ENCODE measurements at regions not wholly inside any gene's neighbourhood (a gene's known extent, or its start where the extent isn't known, plus 50 kb on each side); places are given as distances from the start of the nearest gene placed in this dataset.

GRCh38 chr2:204046145-204046544 is 109.6 kb downstream of the ICOS start:
- no peak for DNase-seq (ENCODE audit: low spot score)

GRCh38 chr2:204049635-204050034 is 113.1 kb downstream of the ICOS start:
- DNase-seq (ENCODE audit: low spot score) = no peak

- DNase-seq (ENCODE audit: low spot score) = no peak
These were observed 114.1 kb downstream of the ICOS start for GRCh38 chr2:204050681-204051080.

GRCh38 chr2:204051476-204051875 is 114.9 kb downstream of the ICOS start:
- peak; percentile 16 for DNase-seq (ENCODE audit: low spot score)

GRCh38 chr2:204051984-204052556 is 115.5 kb downstream of the ICOS start:
- DNase-seq (ENCODE audit: low spot score) = no peak

GRCh38 chr2:204059016-204059415 is 122.5 kb downstream of the ICOS start:
- DNase-seq (ENCODE audit: low spot score) = no peak

- DNase-seq (ENCODE audit: low spot score) = peak; percentile 36
These were observed 124.3 kb downstream of the ICOS start for GRCh38 chr2:204060841-204061240.

- DNase-seq (ENCODE audit: low spot score) = peak; percentile 61
These were observed 124.7 kb downstream of the ICOS start for GRCh38 chr2:204061241-204061640.

- no peak for DNase-seq (ENCODE audit: low spot score)
These were observed 127.6 kb downstream of the ICOS start for GRCh38 chr2:204064119-204064518.

- no peak for DNase-seq (ENCODE audit: low spot score)
These were observed 129.0 kb downstream of the ICOS start for GRCh38 chr2:204065566-204065965.

GRCh38 chr2:204066051-204066450 is 129.5 kb downstream of the ICOS start:
- no peak for DNase-seq (ENCODE audit: low spot score)

- no peak for DNase-seq (ENCODE audit: low spot score)
These were observed 133.2 kb downstream of the ICOS start for GRCh38 chr2:204069804-204070203.

GRCh38 chr2:204072443-204073324 is 136.1 kb downstream of the ICOS start:
- DNase-seq (ENCODE audit: low spot score) = peak; percentile 26

- DNase-seq (ENCODE audit: low spot score) = peak; percentile 15
These were observed 137.9 kb downstream of the ICOS start for GRCh38 chr2:204074456-204074855.

GRCh38 chr2:204078003-204078698 is 141.6 kb downstream of the ICOS start:
- DNase-seq (ENCODE audit: low spot score) = no peak

GRCh38 chr2:204081487-204082425 is 145.2 kb downstream of the ICOS start:
- no peak for DNase-seq (ENCODE audit: low spot score)

GRCh38 chr2:204086167-204086566 is 149.6 kb downstream of the ICOS start:
- DNase-seq (ENCODE audit: low spot score) = no peak

GRCh38 chr2:204089105-204089504 is 152.5 kb downstream of the ICOS start:
- DNase-seq (ENCODE audit: low spot score) = no peak

GRCh38 chr2:204089574-204089973 is 153.0 kb downstream of the ICOS start:
- DNase-seq (ENCODE audit: low spot score) = no peak

GRCh38 chr2:204090021-204090420 is 153.5 kb downstream of the ICOS start:
- no peak for DNase-seq (ENCODE audit: low spot score)

- no peak for DNase-seq (ENCODE audit: low spot score)
These were observed 168.2 kb downstream of the ICOS start for GRCh38 chr2:204104811-204105210.

Measured in SK-N-DZ (cell line).